OCI-LY1 (cell line): ENCODE measurements at regions not wholly inside any gene's neighbourhood (a gene's known extent, or its start where the extent isn't known, plus 50 kb on each side); places are given as distances from the start of the nearest gene placed in this dataset.

Experiments
- EZH2 ChIP-seq: fragments of 200-600 bp; sonication (generic), shearing (Covaris generic); IDR thresholded peaks from 2 replicates; pipeline ENCODE4 v1.8.0; 2017; ENCODE audit warnings: borderline replicate concordance, mixed run types, mild to moderate bottlenecking, antibody characterized with exemption, low read length, moderate library complexity, mixed read lengths
- TF ChIP-seq, protein P1 (sequence below): fragments of 200-600 bp; sonication (generic), shearing (Covaris generic); IDR thresholded peaks from 2 replicates; pipeline ENCODE4 v1.5.1; 2017; ENCODE audit warnings: mild to moderate bottlenecking, antibody characterized with exemption, low read length, moderate library complexity, mixed read lengths

DNA sequence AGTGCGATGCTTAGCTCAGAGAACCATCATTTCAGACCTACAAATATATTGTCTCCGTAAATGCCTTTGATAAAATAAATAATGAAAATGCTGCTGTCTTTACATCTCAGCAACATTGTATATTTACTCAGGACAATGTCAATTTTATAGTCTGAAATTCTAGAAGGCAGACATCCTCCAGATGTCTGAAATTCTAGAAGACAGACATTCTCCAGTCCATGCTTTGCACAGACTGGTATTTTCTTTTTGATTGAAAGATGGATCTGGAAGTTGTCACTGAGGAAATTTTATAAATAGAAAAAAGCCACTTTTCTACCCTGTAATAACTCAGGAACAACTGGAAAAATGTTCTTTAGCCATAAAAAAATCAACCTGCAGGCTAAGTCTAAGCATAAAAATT lies 2293.3 kb downstream of the PCDH9 start:
- TF ChIP-seq, protein P1, sequence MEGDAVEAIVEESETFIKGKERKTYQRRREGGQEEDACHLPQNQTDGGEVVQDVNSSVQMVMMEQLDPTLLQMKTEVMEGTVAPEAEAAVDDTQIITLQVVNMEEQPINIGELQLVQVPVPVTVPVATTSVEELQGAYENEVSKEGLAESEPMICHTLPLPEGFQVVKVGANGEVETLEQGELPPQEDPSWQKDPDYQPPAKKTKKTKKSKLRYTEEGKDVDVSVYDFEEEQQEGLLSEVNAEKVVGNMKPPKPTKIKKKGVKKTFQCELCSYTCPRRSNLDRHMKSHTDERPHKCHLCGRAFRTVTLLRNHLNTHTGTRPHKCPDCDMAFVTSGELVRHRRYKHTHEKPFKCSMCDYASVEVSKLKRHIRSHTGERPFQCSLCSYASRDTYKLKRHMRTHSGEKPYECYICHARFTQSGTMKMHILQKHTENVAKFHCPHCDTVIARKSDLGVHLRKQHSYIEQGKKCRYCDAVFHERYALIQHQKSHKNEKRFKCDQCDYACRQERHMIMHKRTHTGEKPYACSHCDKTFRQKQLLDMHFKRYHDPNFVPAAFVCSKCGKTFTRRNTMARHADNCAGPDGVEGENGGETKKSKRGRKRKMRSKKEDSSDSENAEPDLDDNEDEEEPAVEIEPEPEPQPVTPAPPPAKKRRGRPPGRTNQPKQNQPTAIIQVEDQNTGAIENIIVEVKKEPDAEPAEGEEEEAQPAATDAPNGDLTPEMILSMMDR: no peak
- TF ChIP-seq EZH2: no peak
